ENCODE measurements at regions not wholly inside any gene's neighbourhood (a gene's known extent, or its start where the extent isn't known, plus 50 kb on each side); places are given as distances from the start of the nearest gene placed in this dataset.

DNA sequence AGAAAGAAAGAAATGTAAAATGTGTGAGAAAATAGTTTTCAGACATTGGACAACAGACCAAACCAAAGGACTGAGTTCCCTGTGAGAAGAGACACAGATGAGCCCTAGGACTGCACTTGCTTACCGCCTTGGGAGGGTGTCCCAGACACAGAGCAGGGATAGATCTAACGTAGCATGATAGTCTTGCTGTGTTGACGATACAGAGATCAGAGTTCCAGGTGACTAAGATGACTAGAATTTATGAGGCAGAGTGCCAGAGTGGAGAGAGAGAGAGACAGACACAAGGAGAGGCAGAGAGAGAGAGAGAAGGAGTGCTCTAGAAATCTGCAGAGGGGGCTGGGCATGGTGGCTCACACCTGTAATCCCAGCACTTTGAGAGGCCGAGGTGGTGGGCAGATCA lies 148.2 kb upstream of the LMNTD1 start:
- TF ChIP-seq CTCF (IDR thresholded peaks at IDR 0.05) (no peak), POLR2A (IDR thresholded peaks at IDR 0.05) (no peak), POLR2AphosphoS5 (IDR thresholded peaks at IDR 0.05; ENCODE audit: insufficient read depth in 1 of 2, low read depth in 1 of 2) (no peak)
